ENCODE measurements at regions not wholly inside any gene's neighbourhood (a gene's known extent, or its start where the extent isn't known, plus 50 kb on each side); places are given as distances from the start of the nearest gene placed in this dataset.

- peak; percentile 42 for DNase-seq
Observed at GRCh38 chr11:111137846-111138245, 107.7 kb upstream of the POU2AF2 start.

GRCh38 chr11:111135778-111136570 is 109.6 kb upstream of the POU2AF2 start:
- DNase-seq: no peak

DNA sequence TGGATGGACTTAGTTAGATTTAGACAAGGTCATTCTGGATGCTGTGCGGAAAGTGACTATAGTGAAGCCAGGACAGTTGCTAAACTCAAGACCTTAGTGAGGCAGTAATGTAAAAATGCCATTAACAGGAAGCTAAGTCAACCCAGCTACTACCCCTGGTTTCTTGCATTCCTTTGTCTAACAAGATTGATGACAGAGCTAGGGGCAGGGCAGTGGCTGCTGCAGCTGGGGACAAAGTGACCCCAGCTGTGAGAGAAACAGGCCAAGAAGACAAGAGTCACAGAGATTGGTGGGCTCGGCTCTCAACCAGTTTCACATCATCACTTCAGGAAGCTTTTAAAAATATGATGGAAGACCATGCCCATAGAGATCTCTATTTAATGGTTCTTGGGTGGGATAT is 110.4 kb upstream of the POU2AF2 start:
- no peak for DNase-seq

DNA sequence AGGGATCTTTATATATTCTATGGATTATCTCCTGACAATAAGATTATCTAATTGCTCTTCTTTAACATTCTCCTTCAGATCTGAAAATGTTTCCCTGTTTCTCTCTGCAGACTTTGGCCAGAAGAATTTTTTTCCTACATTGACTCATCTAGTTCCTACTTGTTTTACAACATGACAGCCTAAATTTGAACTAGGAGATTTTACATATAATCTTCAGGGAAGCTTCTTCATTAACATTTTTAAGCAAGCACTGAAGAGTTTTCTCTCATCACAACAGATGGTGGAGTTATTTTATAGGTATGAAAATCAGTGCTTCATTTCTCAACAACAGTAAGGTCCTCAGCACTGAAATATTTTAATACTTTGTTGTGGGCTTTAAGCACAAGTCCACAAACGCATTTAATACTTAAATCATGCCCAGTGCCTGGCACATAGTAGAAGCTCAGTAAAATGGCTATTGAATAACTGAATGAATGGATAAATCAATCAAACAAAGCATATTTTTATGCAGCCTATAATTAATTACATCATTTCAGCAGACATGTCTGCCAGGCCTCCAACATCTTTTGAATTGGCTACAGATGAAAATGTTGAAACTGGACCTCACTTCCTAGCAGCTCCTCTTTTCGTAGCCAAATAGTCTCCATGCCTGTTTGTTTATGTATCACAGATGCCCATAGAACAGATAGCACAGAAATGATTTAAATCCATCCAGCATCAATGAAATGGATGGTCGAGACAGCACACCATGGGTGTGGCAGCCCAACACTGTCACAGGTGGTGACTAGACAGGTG is 117.3 kb upstream of the POU2AF2 start:
- peak; percentile 20 for DNase-seq

- peak; percentile 95 for DNase-seq
Observed at GRCh38 chr11:111124724-111125123, 120.8 kb upstream of the POU2AF2 start.

GRCh38 chr11:111123463-111124398 is 121.8 kb upstream of the POU2AF2 start:
- DNase-seq: peak; percentile 85

GRCh38 chr11:111120696-111121302 is 124.7 kb upstream of the POU2AF2 start:
- DNase-seq: no peak

DNA sequence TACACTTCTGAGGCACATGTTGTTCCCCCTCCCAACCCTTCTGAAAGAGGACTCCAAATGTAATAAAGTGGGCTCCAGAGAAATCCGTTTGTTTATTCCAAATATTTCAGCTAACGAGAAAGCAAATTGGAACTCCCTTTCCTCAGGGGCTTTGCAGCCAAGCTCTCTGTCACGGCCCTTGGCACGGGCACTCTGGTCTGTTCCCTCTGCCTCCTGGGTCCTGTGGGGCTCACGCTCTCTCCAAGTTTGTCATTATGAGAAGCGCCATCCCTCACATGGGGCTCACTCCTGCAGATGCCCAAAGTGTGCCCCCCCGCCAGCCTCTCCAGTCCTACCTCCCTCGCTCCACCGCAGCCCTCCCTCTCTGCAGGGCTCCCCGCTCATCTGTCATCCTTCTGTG is 125.4 kb upstream of the POU2AF2 start:
- no peak for DNase-seq

- no peak for DNase-seq
Observed at GRCh38 chr11:111119751-111120150, 125.8 kb upstream of the POU2AF2 start.

DNA sequence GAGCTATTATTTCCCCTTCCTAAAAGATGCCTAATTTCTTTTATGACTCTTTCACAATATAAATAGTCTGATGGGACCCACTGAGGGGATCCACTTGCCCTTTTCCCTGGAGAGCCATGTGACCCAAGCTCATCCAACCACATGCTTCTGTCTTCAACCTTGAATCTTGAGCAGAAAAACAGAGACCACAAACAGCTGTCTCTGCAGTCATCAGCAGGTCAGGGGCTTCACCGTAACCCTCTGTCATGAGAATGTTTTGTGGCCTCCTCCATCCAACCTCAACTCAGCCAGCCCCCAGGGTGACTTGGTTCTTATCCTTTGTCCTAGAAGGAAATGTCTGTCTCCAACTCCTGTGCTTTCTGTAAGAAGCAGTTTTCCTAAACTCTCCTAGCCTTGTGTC is 129.6 kb upstream of the POU2AF2 start:
- no peak for DNase-seq

GRCh38 chr11:111114091-111114490 is 131.4 kb upstream of the POU2AF2 start:
- no peak for DNase-seq

- no peak for DNase-seq
Observed at GRCh38 chr11:111112614-111113013, 132.9 kb upstream of the POU2AF2 start.

DNA sequence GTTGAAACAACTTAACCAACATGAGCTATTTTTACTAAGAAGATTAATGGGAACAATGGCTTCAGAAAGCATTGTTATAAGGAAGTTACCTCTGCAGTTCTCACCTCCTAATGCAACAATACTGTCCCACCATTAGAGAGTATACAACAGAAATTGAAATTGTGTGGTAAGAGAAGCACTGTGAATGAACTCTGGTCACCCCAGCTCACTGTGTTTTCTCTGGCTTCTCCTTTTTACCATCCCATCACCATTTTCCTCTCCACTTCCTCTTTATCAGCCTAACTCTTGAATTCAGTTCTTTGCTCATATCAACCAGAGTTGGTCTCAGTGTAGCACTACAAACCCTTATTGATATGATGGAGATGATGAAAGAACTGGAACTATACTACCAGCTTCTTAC is 138.0 kb upstream of the POU2AF2 start:
- DNase-seq: no peak

GRCh38 chr11:111106641-111107040 is 138.9 kb upstream of the POU2AF2 start:
- no peak for DNase-seq

GRCh38 chr11:111105566-111105965 is 140.0 kb upstream of the POU2AF2 start:
- DNase-seq: no peak

GRCh38 chr11:111104185-111104584 is 141.3 kb upstream of the POU2AF2 start:
- DNase-seq: no peak

- no peak for DNase-seq
Observed at GRCh38 chr11:111101881-111102280, 143.6 kb upstream of the POU2AF2 start.

- no peak for DNase-seq
Observed at GRCh38 chr11:111099028-111099713, 146.4 kb upstream of the POU2AF2 start.

DNA sequence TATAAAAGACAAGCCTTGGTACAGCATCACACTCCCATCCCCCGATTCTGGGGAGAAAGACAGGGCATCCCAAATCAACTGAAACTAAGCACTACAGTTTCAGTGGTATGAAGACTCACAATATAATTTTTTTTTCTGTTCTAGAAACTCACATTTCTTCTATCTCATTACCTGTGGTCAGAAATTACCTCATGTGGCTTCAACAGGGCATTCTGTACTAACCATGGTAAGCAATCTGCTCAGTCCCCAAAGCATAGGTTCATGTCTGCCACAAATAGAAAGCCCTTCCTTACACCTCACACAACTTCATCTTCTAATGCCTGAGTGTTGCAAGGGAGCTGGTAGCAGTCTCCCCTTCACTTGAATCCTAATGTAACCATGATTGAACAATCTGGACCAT is 147.4 kb upstream of the POU2AF2 start:
- no peak for DNase-seq

DNA sequence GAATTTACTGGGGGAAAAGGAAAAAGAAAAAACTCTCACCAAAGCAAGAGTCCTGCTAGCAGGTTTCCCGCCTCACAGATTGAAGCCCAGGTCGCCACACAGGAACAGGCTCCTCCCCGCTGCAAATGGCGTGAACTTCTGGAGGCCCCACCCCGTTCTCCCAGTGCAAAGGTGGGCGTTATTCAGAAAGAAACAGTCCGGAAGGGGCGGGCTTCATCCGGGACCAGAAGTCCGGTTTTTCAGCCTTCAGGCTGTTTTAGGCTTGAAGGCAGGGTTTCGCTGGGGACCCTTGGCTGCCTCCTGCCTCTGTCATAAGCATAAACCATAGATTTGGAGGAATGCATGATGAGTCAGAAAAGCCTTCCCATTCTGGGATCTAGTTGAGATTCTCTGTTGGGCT is 148.3 kb upstream of the POU2AF2 start:
- DNase-seq: no peak

DNA sequence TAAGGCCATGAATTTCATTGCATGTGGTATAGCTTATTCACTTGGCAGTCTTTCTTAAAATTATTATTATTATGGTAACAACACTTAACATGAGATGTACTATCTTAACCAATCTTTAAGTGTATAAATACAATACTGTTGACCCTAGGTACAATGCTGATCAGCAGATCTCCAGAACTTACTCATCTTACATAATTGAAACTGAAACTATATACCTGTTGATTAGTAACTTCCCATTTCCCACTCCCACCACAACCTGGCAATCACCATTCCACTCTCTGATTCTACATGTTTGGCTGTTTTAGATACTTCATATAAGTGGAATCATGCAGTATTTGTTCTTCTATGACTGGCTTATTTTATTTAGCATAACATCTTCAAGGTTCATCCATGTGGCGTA is 150.2 kb upstream of the POU2AF2 start:
- no peak for DNase-seq

GRCh38 chr11:111093061-111093460 is 152.5 kb upstream of the POU2AF2 start:
- DNase-seq: no peak
